Panc1 (cell line): ENCODE measurements at regions not wholly inside any gene's neighbourhood (a gene's known extent, or its start where the extent isn't known, plus 50 kb on each side); places are given as distances from the start of the nearest gene placed in this dataset.
A peak's percentile ranks its signal among the peaks of the same experiment; 100 is the strongest.

ENCODE experiments used
- ATAC-seq: fragments of 200-7000 bp; cut with Tn5 transposase; 2 replicates; pipeline ENCODE4 v1.9.1; 2020; ENCODE audit warnings: mild to moderate bottlenecking, moderate library complexity
- BruUV-seq: library from RNA; stranded (reverse); fragments of 400-500 nt; replicated peaks from 2 replicates; lab custom pipeline; 2021; lab: Mats Ljungman, UMichigan
- CTCF ChIA-PET: fragments of 300-600 bp; sonication (Branson Sonifier 250); formaldehyde crosslinking; loops from one replicate; lab custom pipeline; 2022; ENCODE audit warnings: antibody characterized with exemption; lab: Charles Lee
- POLR2A ChIA-PET: fragments of 300-600 bp; sonication (Branson Sonifier 250); formaldehyde crosslinking; loops from one replicate; lab custom pipeline; 2022; ENCODE audit warnings: antibody characterized with exemption; lab: Charles Lee
- DNase-seq: peaks from one replicate; pipeline ENCODE4 v3.0.0-alpha.2; 2010; ENCODE audit warnings: low read depth, low spot score
- H3K27ac ChIP-seq: 2 replicates; pipeline ENCODE4 v1.5.1; 2011; ENCODE audit warnings: mild to moderate bottlenecking, low read length, inconsistent platforms
- H3K27me3 ChIP-seq: fragments of 200-500 bp; sonication (Bioruptor generic); 2 replicates; pipeline ENCODE4 v1.6.0; 2014; ENCODE audit warnings: low read length, inconsistent platforms; ENCODE audit not compliant: control insufficient read depth, insufficient read depth
- H3K36me3 ChIP-seq: fragments of 200-500 bp; sonication (Bioruptor generic); 2 replicates; pipeline ENCODE4 v1.5.1; 2014; ENCODE audit warnings: inconsistent platforms, mild to moderate bottlenecking, low read length, moderate library complexity; ENCODE audit not compliant: control insufficient read depth, insufficient read depth
- H3K4me1 ChIP-seq: 2 replicates; pipeline ENCODE4 v1.5.1; 2011; ENCODE audit warnings: inconsistent platforms, mild to moderate bottlenecking, low read length, moderate library complexity; ENCODE audit not compliant: control insufficient read depth, insufficient read depth
- H3K4me3 ChIP-seq, 2 experiments: 2 replicates each; pipeline ENCODE4 v1.5.1; 2011 to 2012; ENCODE audit warnings: low read depth in 2 of 2, low read length in 2 of 2, mild to moderate bottlenecking in 2 of 2, inconsistent platforms in 1 of 2, moderate library complexity in 1 of 2
- H3K9me3 ChIP-seq: fragments of 200-500 bp; sonication (Bioruptor generic); 2 replicates; pipeline ENCODE4 v1.5.1; 2014; ENCODE audit warnings: low read depth, mild to moderate bottlenecking, inconsistent platforms, low read length, moderate library complexity; ENCODE audit not compliant: control insufficient read depth, insufficient read depth
- POLR2AphosphoS5 ChIP-seq: IDR thresholded peaks from 2 replicates; pipeline ENCODE4 v1.6.1; 2012; ENCODE audit warnings: mild to moderate bottlenecking, low read depth, low read length, moderate library complexity
- SIN3A ChIP-seq: IDR thresholded peaks from 2 replicates; pipeline ENCODE4 v1.6.1; 2012; ENCODE audit warnings: low read depth, mild to moderate bottlenecking, low read length, moderate library complexity, borderline replicate concordance; ENCODE audit not compliant: insufficient read depth
- TCF7L2 ChIP-seq: IDR thresholded peaks from 2 replicates; pipeline ENCODE4 v1.6.1; 2011; ENCODE audit warnings: mild to moderate bottlenecking, low read depth, low read length, inconsistent platforms
- in situ Hi-C: cut with HindIII; loops from 2 replicates; pipeline ENCODE4 v1.10.0; 2016; ENCODE audit warnings: low sequenced_read_pairs, low pct_unique_long_range_greater_than_20kb
- intact Hi-C: fragments of 100-400 bp; cut with micrococcal nuclease; formaldehyde crosslinking; loops from one replicate; pipeline ENCODE4 v1.10.0; 2022; ENCODE audit not compliant: unreplicated experiment
- TF ChIP-seq, protein P1 (sequence below), 2 experiments: IDR thresholded peaks; 2 replicates each; pipeline ENCODE4 v1.6.1; 2011 to 2012; ENCODE audit warnings: low read depth in 2 of 2, control low read depth in 1 of 2, low read length in 1 of 2, mild to moderate bottlenecking in 1 of 2, moderate library complexity in 1 of 2; ENCODE audit not compliant: insufficient read depth in 1 of 2
- TF ChIP-seq, protein P2 (sequence below): fragments of 450-650 bp; IDR thresholded peaks from 2 replicates; pipeline ENCODE4 v1.5.1; 2017; ENCODE audit warnings: mild to moderate bottlenecking

- BruUV-seq: no TSS peak
- Histone ChIP-seq H3K4me3 (no peak overlapping the region), H3K4me1 (no peaks in the 10 kb centered on the region), H3K9me3 (no peaks in the 10 kb centered on the region), H3K27me3 (no peaks in the 10 kb centered on the region), H3K36me3 (no peaks in the 10 kb centered on the region), H3K27ac (no peak overlapping the region)
- POLR2A ChIA-PET: no interaction called here
- DNase-seq (peak; percentile 18), ATAC-seq (no peak)
- no peak for TF ChIP-seq TCF7L2
- TF ChIP-seq, protein P1, sequence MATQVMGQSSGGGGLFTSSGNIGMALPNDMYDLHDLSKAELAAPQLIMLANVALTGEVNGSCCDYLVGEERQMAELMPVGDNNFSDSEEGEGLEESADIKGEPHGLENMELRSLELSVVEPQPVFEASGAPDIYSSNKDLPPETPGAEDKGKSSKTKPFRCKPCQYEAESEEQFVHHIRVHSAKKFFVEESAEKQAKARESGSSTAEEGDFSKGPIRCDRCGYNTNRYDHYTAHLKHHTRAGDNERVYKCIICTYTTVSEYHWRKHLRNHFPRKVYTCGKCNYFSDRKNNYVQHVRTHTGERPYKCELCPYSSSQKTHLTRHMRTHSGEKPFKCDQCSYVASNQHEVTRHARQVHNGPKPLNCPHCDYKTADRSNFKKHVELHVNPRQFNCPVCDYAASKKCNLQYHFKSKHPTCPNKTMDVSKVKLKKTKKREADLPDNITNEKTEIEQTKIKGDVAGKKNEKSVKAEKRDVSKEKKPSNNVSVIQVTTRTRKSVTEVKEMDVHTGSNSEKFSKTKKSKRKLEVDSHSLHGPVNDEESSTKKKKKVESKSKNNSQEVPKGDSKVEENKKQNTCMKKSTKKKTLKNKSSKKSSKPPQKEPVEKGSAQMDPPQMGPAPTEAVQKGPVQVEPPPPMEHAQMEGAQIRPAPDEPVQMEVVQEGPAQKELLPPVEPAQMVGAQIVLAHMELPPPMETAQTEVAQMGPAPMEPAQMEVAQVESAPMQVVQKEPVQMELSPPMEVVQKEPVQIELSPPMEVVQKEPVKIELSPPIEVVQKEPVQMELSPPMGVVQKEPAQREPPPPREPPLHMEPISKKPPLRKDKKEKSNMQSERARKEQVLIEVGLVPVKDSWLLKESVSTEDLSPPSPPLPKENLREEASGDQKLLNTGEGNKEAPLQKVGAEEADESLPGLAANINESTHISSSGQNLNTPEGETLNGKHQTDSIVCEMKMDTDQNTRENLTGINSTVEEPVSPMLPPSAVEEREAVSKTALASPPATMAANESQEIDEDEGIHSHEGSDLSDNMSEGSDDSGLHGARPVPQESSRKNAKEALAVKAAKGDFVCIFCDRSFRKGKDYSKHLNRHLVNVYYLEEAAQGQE (IDR thresholded peaks at IDR 0.05; ENCODE audit: insufficient read depth in 1 of 2, low read depth in 2 of 2, low read length in 1 of 2): no peak
- no peak for TF ChIP-seq POLR2AphosphoS5
- intact Hi-C loops (no loop called here), in situ Hi-C loops (no loop called here)
- CTCF ChIA-PET: no interaction called here
These were observed 669.8 kb upstream of the POT1 start for GRCh38 chr7:125599387-125599786.

GRCh38 chr7:125592331-125592730 lies 662.7 kb upstream of the POT1 start:
- Histone ChIP-seq H3K36me3 (no peaks in the 10 kb centered on the region), H3K4me1 (no peaks in the 10 kb centered on the region), H3K9me3 (no peaks in the 10 kb centered on the region), H3K4me3 (no peak overlapping the region), H3K27me3 (no peaks in the 10 kb centered on the region), H3K27ac (no peak overlapping the region)
- ATAC-seq (no peak), DNase-seq (no peak)
- POLR2A ChIA-PET: no interaction called here
- in situ Hi-C loops: no loop called here
- TF ChIP-seq, protein P1 (IDR thresholded peaks at IDR 0.05; ENCODE audit: insufficient read depth in 1 of 2, low read depth in 2 of 2, low read length in 1 of 2): no peak
- TF ChIP-seq POLR2AphosphoS5 (no peak), TCF7L2 (no peak), SIN3A (no peak)
- TF ChIP-seq, protein P2, sequence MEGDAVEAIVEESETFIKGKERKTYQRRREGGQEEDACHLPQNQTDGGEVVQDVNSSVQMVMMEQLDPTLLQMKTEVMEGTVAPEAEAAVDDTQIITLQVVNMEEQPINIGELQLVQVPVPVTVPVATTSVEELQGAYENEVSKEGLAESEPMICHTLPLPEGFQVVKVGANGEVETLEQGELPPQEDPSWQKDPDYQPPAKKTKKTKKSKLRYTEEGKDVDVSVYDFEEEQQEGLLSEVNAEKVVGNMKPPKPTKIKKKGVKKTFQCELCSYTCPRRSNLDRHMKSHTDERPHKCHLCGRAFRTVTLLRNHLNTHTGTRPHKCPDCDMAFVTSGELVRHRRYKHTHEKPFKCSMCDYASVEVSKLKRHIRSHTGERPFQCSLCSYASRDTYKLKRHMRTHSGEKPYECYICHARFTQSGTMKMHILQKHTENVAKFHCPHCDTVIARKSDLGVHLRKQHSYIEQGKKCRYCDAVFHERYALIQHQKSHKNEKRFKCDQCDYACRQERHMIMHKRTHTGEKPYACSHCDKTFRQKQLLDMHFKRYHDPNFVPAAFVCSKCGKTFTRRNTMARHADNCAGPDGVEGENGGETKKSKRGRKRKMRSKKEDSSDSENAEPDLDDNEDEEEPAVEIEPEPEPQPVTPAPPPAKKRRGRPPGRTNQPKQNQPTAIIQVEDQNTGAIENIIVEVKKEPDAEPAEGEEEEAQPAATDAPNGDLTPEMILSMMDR: no peak
- BruUV-seq: no TSS peak
- intact Hi-C loops: no loop called here
- CTCF ChIA-PET: no interaction called here
